Mammary epithelial cell (primary cell): ENCODE measurements at regions not wholly inside any gene's neighbourhood (a gene's known extent, or its start where the extent isn't known, plus 50 kb on each side); places are given as distances from the start of the nearest gene placed in this dataset.

ENCODE experiments used
- EZH2 ChIP-seq: IDR thresholded peaks from 2 replicates; pipeline ENCODE4 v1.6.1; 2012; ENCODE audit warnings: low read length, inconsistent platforms, borderline replicate concordance
- TF ChIP-seq, protein P1 (sequence below), 2 donors: IDR thresholded peaks in 1 of 2; conservative IDR thresholded peaks in 1 of 2; 2 replicates each; pipeline ENCODE4 v1.5.1; 2011 to 2012; ENCODE audit warnings: inconsistent platforms in 2 of 2, low read length in 2 of 2, mild to moderate bottlenecking in 2 of 2, control low read depth in 1 of 2, low read depth in 1 of 2; ENCODE audit not compliant: insufficient read depth in 1 of 2; ENCODE audit errors: extremely low read depth in 1 of 2

DNA sequence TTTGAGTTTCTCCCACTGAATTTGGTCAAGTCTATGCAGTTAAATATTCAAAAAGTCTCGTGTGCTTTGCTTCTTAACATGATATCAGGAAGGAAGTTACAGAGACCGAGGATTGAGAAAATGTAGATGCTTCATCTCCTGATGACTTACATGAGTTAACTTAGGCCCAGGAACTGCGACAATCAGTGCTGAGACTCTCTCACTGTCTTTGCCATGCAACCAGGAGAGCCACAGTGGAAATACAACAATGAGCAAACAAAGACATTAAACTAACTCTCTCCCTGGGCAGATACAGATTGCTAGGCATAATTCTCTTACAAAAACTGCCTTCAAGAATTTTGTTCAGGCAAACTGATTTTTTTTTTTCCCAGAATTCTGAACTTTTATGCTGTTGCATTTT is 440.6 kb upstream of the EPHA7 start:
- no peak for TF ChIP-seq EZH2
- TF ChIP-seq, protein P1, sequence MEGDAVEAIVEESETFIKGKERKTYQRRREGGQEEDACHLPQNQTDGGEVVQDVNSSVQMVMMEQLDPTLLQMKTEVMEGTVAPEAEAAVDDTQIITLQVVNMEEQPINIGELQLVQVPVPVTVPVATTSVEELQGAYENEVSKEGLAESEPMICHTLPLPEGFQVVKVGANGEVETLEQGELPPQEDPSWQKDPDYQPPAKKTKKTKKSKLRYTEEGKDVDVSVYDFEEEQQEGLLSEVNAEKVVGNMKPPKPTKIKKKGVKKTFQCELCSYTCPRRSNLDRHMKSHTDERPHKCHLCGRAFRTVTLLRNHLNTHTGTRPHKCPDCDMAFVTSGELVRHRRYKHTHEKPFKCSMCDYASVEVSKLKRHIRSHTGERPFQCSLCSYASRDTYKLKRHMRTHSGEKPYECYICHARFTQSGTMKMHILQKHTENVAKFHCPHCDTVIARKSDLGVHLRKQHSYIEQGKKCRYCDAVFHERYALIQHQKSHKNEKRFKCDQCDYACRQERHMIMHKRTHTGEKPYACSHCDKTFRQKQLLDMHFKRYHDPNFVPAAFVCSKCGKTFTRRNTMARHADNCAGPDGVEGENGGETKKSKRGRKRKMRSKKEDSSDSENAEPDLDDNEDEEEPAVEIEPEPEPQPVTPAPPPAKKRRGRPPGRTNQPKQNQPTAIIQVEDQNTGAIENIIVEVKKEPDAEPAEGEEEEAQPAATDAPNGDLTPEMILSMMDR (conservative IDR thresholded peaks at IDR 0.05 in 1 of 2, IDR thresholded peaks at IDR 0.05 in 1 of 2; ENCODE audit: extremely low read depth in 1 of 2, insufficient read depth in 1 of 2, low read depth in 1 of 2, low read length in 2 of 2) = no peak
